GM18867 (cell line): ENCODE measurements at regions not wholly inside any gene's neighbourhood (a gene's known extent, or its start where the extent isn't known, plus 50 kb on each side); places are given as distances from the start of the nearest gene placed in this dataset.

Experiments
- ATAC-seq: cut with Tn5 transposase; IDR thresholded peaks from one replicate; pipeline ENCODE4 v1.9.1; 2021; ENCODE audit warnings: mild to moderate bottlenecking, moderate library complexity; ENCODE audit not compliant: unreplicated experiment

DNA sequence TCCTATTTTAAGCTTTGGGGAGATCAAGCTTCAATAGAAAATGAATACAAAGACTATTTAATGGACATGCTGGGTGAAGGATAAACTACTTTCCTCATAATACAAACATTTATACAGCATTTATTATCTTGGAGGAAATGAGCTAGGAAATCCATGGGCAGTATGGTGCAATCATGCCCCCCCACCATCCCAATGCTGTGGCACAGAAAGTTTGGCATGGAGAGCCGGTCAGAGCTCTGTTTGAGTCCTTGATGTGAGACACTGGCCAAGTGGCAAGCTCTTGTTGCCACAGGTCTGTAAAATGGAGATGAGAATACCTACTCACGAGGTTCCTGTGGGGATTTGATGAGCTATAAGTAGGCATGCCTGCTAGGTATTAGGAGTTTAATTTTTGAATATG, 120.6 kb downstream of the MAB21L3 start:
- no peak for ATAC-seq

GRCh38 chr1:116232989-116233514, 121.9 kb downstream of the MAB21L3 start:
- peak; percentile 52 for ATAC-seq

- no peak for ATAC-seq
Observed at GRCh38 chr1:116234429-116234828, 123.2 kb downstream of the MAB21L3 start.

DNA sequence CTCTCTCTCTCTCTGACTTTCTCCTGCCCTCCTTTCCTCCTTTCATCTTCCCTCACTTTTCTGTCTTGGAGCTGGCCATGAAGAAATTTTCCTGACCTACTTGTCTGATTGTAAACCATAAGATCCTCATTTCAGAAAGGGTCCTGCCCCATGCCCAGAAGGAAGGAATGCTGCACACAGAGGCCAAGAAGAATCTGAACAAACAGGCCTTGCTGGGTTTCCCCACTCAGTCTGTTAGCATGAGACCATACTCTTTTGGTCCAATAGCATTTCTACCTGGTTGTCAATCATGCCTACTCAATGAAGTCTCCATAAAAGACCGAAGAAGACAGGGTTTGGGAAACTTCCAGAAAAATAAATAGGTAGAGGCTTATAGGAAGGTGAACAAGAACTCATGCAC, 128.7 kb downstream of the MAB21L3 start:
- no peak for ATAC-seq

DNA sequence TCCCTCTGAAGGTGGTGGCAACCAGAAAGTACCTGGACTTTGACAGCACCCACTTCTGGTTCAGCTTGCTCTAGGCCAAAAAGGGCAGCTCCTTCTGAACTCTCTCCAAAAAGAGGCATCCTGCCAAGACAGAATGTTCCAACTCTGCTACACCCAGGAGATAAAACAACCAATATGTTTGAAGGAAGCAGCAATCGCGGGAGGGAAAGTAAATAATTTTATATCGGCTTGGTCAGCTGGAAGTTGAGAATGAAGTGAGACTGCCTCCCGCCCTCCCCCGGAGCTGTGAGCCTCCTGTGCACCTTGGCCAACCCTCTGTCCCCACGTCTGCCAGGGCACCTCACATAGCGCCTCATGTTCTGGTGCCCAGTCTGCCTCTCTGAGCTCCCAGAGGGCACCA, 130.3 kb upstream of the ATP1A1 start:
- ATAC-seq, result no peak

- no peak for ATAC-seq
Observed at GRCh38 chr1:116243333-116244054, 129.6 kb upstream of the ATP1A1 start.

- no peak for ATAC-seq
Observed at GRCh38 chr1:116246174-116246573, 126.9 kb upstream of the ATP1A1 start.

DNA sequence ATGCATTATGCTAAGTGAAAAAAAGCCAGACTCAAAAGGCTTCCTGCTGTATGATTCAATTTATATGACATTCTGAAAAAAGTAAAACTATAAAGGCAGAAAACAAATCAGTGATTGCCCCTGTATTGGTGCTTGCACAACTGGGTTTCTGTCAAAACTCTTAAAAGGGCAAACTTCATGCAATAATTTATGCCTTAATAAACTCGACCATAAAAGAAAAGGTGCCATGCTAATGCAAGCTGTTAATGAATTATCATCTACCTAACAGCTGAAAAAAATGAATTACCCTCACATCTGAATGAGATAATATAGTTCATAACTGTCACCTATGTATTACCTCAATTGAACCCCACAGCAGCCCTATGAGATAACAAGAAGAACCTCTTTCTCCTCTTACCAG, 120.8 kb upstream of the ATP1A1 start:
- ATAC-seq, result no peak

GRCh38 chr1:116252785-116253184, 120.3 kb upstream of the ATP1A1 start:
- no peak for ATAC-seq

DNA sequence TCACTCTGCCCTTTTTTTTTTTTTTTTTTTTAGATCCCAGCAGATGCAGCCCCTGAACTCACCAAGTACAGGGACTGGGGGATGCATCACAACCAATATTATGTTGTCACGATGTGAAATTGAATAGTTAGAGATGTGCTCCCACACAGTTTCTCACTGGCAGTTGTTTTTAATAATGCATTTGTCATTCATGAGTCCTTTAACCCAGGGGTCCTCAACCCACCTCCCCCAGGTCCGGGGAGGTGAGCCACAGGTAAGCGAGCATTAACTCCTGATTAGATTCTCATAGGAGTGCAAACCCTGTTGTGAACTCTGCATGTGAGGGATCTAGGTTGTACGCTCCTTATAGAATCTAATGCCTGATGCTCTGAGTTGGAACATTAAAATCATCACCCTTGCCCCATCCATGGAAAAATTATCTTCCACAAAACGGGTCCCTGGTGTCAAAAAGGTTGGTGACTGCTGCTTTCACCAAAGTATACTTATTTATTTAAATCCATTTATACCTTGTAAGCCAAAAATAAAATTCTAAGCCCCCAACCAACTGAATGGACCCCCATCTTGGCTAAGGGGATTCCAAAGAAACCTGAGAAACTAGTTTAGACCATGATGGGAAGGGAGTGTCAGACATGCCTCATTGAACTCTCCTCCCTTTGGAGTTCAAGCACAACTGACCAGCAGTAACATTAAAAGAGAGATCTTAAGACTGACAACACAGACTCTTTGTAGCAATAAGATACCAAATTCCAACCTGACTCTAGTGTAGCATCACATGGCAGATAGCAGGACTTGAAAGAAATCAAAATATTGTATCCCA, 119.3 kb upstream of the ATP1A1 start:
- ATAC-seq, result no peak

DNA sequence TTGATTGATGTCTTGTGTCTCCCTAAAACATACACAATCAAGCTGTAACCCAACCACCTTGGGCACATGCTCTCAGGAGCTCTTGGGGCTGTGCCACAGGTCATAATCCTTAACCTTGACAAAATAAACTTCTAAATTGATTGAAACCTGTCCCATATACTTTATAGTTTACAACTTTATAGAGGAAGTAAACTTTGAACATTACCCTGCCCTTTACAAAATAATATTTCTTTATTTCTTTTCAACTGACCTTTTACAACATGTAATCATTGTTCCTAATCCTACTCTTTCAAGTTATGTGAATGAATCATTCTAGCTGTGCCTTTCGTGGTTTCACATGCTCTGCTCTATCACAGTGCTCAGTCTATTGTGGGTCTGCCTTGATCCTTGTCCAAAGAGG, 118.3 kb upstream of the ATP1A1 start:
- ATAC-seq, result no peak

DNA sequence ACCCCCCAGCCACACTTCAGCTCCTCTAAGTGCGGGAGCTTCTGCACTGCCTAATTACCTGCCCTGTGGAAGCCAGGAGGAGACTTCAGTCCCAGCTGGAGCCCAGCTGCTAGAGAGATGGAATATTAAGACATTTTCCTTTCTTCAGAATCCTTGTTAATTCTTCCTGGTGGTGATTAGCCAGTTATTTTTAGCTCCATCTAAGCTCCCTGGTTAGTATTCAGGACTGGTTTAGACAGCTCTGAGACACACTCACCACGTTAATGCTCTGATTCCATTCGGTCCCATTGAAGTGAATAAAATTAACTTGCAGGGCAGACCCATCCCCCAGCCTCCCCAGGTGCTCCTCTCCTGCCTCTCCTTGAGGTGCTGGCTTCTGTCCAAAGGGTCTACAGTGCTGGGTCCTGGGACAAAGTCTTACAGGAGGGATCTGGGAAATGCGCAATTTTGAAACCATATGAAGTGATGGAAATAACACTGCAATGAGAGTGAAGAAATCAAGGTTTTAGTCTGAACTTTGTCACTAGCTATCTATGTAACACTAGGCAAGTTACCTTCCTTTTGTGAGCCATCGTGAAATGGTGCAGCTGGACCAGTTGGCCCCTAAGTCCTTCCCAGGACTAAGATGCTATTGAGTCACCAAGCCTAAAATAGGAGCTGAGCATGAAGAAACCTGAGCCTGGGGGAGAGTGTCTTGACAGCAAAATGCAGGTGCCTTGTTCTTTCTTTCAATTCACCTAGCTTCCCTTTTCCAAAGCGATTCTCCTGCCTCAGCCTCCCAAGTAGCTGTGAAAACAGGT, 117.4 kb upstream of the ATP1A1 start:
- no peak for ATAC-seq

DNA sequence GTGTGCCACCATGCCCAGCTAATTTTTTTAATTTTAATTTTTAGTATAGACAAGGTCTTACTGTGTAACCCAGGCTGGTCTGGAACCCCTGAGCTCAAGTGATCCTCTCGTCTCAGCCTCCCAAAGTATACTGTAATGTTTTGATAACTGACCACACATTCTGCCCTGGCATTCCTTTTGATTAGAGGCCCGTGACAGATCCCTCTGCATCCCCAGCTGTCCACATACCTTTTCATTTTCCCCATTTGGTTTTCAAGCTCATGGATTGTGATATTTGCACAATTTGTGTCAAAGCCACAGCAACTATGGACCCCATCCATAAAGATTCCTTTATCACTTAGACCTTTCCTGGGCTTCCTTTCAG, 116.8 kb upstream of the ATP1A1 start:
- ATAC-seq, result no peak

DNA sequence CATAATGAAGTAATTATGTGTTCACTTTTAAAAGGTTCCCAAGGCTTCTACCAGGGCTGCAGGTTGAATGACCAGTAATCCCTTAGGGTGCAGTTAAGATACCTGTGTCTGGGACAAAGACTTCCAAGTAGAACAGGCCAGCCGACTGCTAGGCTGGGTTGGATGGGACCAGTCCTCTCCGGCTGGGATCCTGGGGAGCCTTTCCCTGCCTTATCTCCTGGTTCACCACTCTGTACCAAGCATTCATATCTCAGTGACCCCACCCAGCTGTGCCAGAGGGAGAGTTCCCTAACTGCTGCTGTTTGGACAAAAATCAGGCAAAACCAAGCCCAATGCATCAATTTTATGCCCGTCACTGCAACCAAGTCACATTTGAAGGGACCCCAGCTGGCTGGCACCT, 116.2 kb upstream of the ATP1A1 start:
- ATAC-seq, result no peak

DNA sequence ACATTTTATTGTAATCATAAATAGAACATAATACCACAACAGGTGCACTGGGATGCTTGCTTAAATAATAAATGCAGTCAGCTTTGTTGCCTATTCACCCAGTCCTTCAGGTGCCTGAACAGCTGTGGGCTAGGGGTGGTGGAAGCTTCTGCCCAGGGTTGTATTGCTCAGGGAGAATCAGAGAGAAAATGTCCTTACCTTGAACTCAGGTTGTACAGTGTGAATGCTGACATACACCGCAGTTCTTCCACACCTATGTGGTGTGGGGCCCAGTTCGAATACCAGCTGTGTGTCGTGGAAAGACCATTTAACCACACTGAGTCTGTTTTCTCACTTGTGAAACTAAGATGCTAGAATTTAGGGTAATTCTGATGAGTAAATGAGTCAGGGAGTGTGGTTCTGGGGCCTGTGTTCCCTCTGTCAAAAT, 115.7 kb upstream of the ATP1A1 start:
- ATAC-seq, result peak; percentile 90

- no peak for ATAC-seq
Observed at GRCh38 chr1:116257836-116258235, 115.2 kb upstream of the ATP1A1 start.

GRCh38 chr1:116258668-116259419, 114.2 kb upstream of the ATP1A1 start:
- ATAC-seq, result no peak

- no peak for ATAC-seq
Observed at GRCh38 chr1:116259663-116260062, 113.4 kb upstream of the ATP1A1 start.

DNA sequence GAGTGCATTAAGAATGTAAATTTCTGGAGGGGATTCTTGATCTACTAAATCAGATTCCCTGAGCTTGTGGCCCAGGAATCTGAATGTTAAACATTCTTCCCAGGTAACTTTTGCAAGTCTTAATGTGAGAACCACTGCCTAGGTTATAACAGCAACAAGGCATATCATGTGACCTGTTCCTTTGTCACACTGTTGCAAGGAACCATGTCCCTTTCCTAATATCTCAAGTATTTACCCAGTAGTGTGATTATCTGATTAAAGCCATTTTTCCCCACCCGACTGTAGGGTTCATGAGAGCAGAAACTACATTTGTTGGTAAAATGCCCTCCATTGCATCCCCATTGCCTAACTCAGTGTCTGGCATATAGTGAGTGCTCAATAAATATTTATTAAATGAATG, 112.9 kb upstream of the ATP1A1 start:
- ATAC-seq, result no peak

- ATAC-seq, result no peak
Observed at GRCh38 chr1:116260621-116261020, 112.4 kb upstream of the ATP1A1 start.

DNA sequence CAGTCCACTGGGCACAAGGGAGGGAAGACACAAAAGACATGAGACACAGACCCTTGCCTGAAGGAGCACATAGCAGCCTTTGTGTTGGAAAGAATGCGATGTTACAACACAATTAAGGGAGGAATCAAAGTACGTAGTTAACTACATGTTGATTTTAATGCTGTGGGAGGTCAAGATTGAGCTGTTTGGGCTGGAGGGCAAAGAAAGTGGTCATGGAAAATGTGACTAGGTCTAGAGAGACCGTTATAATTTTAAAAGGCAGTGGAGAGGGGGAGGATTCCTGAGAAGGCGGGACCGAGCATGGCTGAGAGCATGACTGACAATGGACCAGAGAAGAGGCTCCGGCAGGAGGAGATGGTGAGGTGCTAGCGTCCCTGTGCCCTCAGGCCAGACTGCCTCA, 111.8 kb upstream of the ATP1A1 start:
- no peak for ATAC-seq
